ENCODE measurements at regions not wholly inside any gene's neighbourhood (a gene's known extent, or its start where the extent isn't known, plus 50 kb on each side); places are given as distances from the start of the nearest gene placed in this dataset.
"Not testable (repeated sequence)": the region's sequence is repeated elsewhere in the genome, so short reads cannot be mapped to it uniquely, and the experiment has no call there.

GRCh38 chr10:78660446-78661106, 408.2 kb upstream of the ZMIZ1 start:
- DNase-seq, result no peak

DNA sequence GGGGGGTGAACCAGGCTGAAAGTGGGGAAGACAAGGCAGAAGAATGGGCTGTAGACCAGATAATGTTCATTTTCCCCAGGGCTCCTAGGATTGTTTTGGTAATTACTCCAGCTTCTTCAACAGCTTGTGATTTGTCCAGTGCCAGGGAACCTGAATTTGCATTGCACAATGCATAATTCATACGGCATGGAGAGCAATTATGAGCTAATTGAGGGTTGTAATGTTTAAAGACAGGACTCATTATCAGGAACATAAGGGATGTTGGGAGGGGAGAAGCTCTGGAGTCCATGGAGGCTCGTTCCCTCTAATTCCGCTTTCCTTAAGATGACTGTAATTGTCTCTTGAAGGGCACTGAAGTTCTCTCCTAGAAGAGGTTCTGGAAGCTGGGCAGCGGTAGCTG, 405.0 kb upstream of the ZMIZ1 start:
- DNase-seq, result no peak

GRCh38 chr10:78664929-78665553, 403.7 kb upstream of the ZMIZ1 start:
- DNase-seq, result no peak

- no peak for DNase-seq
Observed at GRCh38 chr10:78672918-78673317, 395.8 kb upstream of the ZMIZ1 start.

DNA sequence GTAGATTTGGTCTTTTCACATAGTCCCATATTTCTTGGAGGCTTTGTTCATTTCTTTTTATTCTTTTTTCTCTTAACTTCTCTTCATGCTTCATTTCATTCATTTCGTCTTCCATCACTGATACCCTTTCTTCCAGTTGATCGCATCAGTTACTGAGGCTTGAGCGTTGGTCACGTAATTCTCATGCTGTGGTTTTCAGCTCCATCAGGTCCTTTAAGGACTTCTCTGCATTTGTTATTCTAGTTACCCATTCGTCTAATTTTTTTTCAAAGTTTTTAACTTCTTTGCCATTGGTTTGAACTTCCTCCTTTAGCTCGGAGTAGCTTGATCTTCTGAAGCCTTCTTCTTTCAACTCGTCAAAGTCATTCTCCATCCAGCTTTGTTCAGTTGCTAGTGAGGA, 387.6 kb upstream of the ZMIZ1 start:
- DNase-seq, result not testable (repeated sequence)

DNA sequence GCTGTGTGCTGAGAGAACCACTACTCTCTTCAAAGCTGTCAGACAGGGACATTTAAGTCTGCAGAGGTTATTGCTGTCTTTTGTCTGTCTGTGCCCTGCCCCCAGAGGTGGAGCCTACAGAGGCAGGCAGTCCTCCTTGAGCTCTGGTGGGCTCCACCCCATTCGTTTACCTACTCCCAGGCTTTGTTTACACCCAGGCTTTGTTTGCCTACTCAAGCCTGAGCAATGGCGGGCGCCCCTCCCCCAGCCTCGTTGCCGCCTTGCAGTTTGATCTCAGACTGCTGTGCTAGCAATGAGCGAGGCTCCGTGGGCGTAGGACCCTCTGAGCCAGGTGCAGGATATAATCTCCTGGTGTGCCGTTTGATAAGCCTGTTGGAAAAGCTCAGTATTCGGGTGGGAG, 386.8 kb upstream of the ZMIZ1 start:
- not testable (repeated sequence) for DNase-seq

GRCh38 chr10:78684947-78685346, 383.8 kb upstream of the ZMIZ1 start:
- DNase-seq, result no peak

DNA sequence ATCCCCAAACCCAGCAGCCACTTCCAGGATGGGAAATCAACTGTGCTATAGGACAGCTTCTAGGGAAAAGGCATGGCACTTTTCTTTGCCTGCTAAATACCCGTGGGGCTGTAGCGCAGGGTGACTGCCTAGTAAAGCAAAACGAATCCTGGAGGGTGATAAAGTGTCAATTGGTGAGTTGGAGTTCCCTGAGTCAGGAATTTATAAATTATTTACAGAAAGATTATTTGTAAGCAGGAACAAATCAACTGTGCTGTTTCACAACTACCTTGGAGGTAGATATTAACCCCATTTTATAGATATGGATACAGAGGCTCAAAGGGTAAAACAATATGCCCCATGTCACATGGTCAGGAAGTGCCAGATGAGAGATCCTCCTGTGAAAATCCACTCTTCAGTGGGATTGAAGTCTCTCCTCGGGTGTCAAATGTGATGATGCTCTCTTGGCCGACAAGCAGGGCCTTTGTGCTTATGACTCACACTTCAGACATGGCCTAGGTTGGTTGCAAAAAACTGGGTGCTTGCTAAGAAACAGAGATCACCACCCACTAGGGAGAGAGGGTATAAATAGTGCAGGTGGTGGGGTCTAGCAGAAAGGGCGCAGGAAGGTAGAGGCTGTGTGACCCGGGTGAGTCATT, 383.2 kb upstream of the ZMIZ1 start:
- no peak for DNase-seq

DNA sequence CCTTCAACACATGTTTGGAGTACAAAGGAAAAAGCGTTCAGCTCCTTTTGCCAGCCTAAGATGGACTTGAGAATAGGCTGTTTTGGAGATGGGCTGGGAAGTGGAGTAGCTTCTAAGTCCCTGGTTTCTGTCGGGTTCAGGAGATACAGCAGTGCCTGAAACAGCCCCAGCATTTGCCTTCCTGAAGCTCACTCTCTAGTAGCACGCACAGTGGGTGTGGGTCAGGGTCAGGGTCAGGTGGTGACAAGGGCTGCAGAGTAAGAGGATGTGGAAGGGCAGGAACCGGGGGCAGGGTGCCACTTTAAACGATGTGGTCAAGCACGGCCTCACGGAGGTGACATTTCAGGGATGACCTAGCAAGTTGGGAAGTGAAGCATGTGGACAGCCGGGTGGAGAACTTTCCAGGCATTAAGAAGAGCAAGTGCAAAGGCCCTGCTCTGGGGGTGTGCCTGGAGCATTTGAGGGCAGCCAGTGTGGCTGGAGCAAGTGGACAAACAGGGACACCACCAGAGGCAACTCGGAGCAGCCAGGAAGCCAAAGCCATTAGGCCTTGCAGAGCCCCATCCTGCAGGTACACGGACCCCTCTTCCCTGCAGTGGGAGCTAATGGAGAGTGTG, 382.2 kb upstream of the ZMIZ1 start:
- no peak for DNase-seq

DNA sequence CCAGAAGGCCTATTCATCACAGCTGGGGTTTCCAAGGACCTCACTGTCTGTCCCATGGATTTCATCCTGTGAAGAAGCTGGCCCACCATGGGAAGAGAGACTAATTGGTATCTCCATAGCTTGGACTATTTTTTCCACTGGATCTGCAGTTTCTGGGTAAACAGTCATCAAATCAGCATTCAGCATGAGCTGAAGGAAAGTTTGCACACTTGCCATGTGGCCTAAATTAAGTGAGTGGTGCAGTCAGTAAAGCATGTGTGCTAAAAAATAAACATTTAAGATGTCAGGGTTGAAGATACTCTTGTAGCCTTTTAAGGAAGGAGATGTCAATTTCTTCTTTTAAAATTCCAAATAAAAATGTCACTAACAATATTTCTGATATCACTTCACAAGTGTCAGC, 381.1 kb upstream of the ZMIZ1 start:
- DNase-seq, result no peak

DNA sequence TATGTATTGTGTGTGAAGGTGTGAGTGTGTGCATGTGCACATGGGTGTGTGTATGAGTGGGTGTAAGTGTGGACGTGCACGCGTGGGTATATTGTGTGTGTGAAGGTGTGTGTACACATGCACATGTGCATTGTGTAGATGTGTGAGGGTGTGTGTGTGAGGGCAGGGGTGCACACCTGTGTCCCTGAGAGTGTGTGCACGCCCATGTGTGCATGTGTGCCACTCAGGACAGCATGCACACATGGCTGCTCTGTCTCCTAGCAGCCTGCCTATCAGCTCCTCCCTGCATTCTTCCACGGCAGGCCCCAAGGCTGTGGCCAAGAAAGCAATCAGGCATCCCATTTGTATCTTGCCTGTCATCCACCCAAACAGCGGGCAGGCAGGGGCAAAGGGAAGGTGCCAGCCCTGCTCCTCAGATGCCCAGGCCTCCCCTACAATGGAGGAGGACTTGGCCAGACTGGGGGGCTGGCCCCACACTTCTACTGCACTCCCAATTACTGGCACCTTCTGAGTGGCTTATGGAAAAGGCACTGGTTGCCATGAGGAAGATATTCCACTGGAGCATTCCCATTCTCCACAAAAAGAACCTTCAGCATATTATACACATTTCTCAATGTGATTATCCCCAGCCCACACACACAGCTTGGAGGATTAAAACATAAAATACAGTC, 380.4 kb upstream of the ZMIZ1 start:
- DNase-seq, result no peak

GRCh38 chr10:78688901-78689583, 379.7 kb upstream of the ZMIZ1 start:
- no peak for DNase-seq

- no peak for DNase-seq
Observed at GRCh38 chr10:78689584-78689935, 379.2 kb upstream of the ZMIZ1 start.

GRCh38 chr10:78690354-78691111, 378.2 kb upstream of the ZMIZ1 start:
- no peak for DNase-seq

- DNase-seq, result no peak
Observed at GRCh38 chr10:78691301-78692030, 377.3 kb upstream of the ZMIZ1 start.

- DNase-seq, result no peak
Observed at GRCh38 chr10:78692071-78692470, 376.7 kb upstream of the ZMIZ1 start.

- DNase-seq, result no peak
Observed at GRCh38 chr10:78695846-78696245, 372.9 kb upstream of the ZMIZ1 start.

DNA sequence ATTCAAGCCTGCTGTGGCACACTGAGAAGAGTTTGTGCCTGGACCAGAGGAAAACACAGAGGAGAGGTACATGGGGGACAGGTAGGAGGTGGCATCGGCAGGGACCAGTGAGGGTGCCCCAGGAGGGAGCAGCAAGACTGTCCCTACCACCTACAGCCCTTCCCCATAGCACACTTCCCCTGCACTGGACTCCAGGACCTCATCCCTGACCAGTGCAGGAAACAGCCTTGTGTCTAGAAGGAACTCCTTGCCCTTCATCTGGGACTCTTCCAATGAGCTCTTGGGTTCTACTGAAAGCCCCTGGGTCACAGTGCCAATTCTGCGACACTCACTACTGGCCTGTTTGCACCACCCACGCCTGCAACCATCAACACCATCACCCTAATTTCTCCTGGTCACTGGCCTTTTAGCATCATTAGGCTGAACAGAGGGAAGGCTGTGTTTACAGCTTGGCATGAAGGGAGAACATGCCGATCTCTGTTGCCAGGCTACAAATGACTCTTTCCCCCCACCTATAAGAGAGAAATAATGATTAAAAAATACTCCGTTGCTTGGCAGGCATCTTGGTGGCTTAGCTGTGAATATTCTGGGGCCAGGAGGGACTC, 371.9 kb upstream of the ZMIZ1 start:
- DNase-seq, result no peak

DNA sequence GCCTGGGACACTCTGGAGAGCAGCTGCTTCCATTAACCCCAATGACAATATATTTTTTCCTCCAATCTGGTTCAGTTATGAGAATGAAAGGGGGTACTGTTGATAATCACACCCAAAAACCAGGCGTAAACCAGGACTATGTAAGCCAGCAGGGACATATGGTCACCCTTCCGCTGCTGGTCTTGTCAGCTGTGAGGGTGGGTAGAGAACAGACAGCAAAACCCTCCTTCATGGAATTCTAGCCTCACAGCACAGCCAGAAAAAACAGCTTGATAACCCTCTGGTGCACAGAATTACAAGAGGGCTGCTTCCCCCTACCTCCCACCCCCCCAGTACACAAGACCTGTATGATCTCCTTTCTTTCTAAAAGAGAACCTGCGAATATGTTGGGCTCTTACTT, 368.8 kb upstream of the ZMIZ1 start:
- no peak for DNase-seq

- no peak for DNase-seq
Observed at GRCh38 chr10:78700413-78700812, 368.4 kb upstream of the ZMIZ1 start.
